Choroid plexus epithelial cell (primary cell): ENCODE measurements at regions not wholly inside any gene's neighbourhood (a gene's known extent, or its start where the extent isn't known, plus 50 kb on each side); places are given as distances from the start of the nearest gene placed in this dataset.
A peak's percentile ranks its signal among the peaks of the same experiment; 100 is the strongest.

Experiments
- DNase-seq: peaks from one replicate; pipeline ENCODE4 v3.0.0-alpha.2; 2010; ENCODE audit warnings: low read depth
- H3K4me3 ChIP-seq: 2 replicates; pipeline ENCODE4 v1.5.1; 2011; ENCODE audit warnings: low read depth, mild to moderate bottlenecking, control low read depth, low read length, moderate library complexity
- TF ChIP-seq, protein P1 (sequence below): conservative IDR thresholded peaks from 2 replicates; pipeline ENCODE4 v1.5.1; 2011; ENCODE audit warnings: low read depth, mild to moderate bottlenecking, control low read depth, inconsistent platforms, low read length, moderate library complexity

- H3K4me3 ChIP-seq, result no peak overlapping the region
Observed at GRCh38 chr18:51248685-51249084, 51.2 kb upstream of the MEX3C start.

GRCh38 chr18:51250006-51250405 is 52.5 kb upstream of the MEX3C start:
- no peak for DNase-seq
- TF ChIP-seq, protein P1, sequence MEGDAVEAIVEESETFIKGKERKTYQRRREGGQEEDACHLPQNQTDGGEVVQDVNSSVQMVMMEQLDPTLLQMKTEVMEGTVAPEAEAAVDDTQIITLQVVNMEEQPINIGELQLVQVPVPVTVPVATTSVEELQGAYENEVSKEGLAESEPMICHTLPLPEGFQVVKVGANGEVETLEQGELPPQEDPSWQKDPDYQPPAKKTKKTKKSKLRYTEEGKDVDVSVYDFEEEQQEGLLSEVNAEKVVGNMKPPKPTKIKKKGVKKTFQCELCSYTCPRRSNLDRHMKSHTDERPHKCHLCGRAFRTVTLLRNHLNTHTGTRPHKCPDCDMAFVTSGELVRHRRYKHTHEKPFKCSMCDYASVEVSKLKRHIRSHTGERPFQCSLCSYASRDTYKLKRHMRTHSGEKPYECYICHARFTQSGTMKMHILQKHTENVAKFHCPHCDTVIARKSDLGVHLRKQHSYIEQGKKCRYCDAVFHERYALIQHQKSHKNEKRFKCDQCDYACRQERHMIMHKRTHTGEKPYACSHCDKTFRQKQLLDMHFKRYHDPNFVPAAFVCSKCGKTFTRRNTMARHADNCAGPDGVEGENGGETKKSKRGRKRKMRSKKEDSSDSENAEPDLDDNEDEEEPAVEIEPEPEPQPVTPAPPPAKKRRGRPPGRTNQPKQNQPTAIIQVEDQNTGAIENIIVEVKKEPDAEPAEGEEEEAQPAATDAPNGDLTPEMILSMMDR, result no peak
- no peak overlapping the region for H3K4me3 ChIP-seq

More at GRCh38 chr18:51248685-51249084, 51.2 kb upstream of the MEX3C start:
- no peak for DNase-seq
- TF ChIP-seq, protein P1, result no peak

DNA sequence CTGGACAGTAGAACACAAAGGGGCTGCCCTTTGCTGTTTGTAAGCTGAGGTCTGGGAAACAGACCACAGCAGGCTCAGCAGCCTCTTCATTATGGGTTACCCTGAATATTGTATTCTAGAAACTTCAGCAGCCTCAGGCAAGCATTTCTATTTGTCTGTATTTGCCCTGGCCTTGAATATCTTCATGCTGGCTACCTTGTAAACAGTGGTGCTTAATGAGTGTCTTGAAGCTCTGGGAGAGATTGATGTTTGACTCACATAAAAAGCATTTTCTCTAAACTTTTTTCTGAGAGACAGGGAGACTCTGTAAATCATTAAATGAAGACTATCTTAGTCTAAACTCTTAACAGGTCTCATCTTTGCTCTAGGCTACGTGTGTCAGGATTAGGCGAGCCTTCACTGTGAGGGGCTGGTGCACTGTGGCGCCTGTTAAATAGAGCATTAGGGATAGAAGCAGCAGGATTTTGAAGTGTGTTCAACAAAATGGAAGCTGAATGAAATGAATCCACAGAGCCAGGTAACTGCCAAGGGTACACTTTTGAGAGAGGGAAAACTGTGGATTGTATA is 53.1 kb upstream of the MEX3C start:
- TF ChIP-seq, protein P1, result no peak
- no peak overlapping the region for H3K4me3 ChIP-seq
- no peak for DNase-seq

GRCh38 chr18:51251625-51252024 is 54.1 kb upstream of the MEX3C start:
- TF ChIP-seq, protein P1, result no peak
- DNase-seq, result no peak
- no peak overlapping the region for H3K4me3 ChIP-seq

DNA sequence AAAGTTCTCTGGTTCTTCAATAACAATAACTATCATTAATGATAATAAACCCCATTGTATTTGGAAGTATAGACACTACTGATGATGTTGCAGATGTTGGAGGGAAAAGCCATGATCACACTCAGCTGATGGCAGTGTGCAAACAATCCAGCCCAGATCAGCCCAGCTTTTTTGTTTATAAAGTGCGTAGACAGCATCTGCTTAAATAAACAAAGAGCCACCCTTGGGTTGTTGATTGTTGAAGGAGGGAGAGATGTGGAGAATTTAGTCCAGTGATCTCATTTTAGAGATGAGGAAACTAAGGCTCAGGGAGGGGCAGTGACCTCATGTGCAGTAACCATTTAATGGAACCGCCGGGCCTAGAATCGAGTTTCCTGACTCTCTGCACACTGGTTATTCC is 56.0 kb upstream of the MEX3C start:
- no peak overlapping the region for H3K4me3 ChIP-seq
- TF ChIP-seq, protein P1, result no peak
- DNase-seq, result no peak

- no peak overlapping the region for H3K4me3 ChIP-seq
- TF ChIP-seq, protein P1, result no peak
- peak; percentile 81 for DNase-seq
Observed at GRCh38 chr18:51255693-51256092, 58.2 kb upstream of the MEX3C start.

- H3K4me3 ChIP-seq, result no peak overlapping the region
- no peak for DNase-seq
- TF ChIP-seq, protein P1, result no peak
Observed at GRCh38 chr18:51257150-51257549, 59.7 kb upstream of the MEX3C start.
